ENCODE measurements at regions not wholly inside any gene's neighbourhood (a gene's known extent, or its start where the extent isn't known, plus 50 kb on each side); places are given as distances from the start of the nearest gene placed in this dataset.

GRCh38 chr13:38473305-38473704 lies 123.7 kb downstream of the UFM1 start:
- Histone ChIP-seq H3K36me3 (ENCODE audit: insufficient read depth) (no peaks in the 10 kb centered on the region), H3K4me1 (ENCODE audit: insufficient read depth) (no peaks in the 10 kb centered on the region), H3K4me3 (ENCODE audit: low read depth, low read length) (no peak overlapping the region), H3K27ac (ENCODE audit: low read depth) (no peak overlapping the region)
- no peak for DNase-seq (ENCODE audit: extremely low spot score)
- 95% methylated on average over 5 of the region's 5 CpGs for WGBS

DNA sequence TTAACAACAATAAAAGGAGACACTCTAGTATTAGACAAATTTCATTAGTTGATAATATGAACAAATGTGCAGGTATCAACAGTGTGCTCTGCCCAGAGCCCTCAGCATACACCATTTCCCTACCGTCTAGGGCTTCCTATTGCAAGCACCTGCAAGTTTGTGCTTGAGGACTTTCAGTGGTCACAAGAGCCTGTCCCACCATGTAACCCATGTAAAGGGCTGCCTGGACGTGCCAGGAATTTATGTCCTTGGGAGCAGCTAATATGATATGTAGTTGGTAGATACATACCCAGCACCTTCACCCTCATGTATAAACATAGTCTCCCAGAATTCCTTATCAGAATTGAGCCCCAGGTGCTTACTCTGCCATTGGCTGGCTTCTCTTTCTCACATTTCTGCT lies 128.0 kb downstream of the UFM1 start:
- 79% methylated on average over 2 of the region's 2 CpGs for WGBS
- Histone ChIP-seq H3K36me3 (ENCODE audit: insufficient read depth) (no peaks in the 10 kb centered on the region), H3K27ac (ENCODE audit: low read depth) (no peak overlapping the region), H3K4me3 (ENCODE audit: low read depth, low read length) (no peak overlapping the region), H3K4me1 (ENCODE audit: insufficient read depth) (no peaks in the 10 kb centered on the region)
- no peak for DNase-seq (ENCODE audit: extremely low spot score)

DNA sequence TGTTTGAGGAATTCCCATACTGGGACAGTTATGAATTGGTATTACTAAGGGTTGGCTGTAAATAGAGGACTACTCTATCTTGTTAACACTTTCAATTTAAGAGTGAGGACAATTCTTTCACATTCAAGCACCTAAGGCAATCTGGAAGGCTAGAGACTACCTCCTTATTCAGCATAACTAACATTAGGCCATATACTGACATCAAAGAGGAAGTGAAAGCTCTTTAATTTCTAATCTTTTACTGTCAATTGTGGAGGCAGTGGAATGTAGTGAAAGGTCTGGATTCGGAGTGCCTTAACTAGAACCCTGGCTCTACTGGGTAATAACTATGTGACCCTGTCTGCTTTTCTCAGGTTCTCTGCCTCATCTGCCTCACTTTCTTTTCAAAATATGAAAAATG lies 134.0 kb downstream of the UFM1 start:
- H3K4me1 ChIP-seq (ENCODE audit: insufficient read depth) = no peaks in the 10 kb centered on the region
- no peaks in the 10 kb centered on the region for H3K36me3 ChIP-seq (ENCODE audit: insufficient read depth)
- H3K27ac ChIP-seq (ENCODE audit: low read depth) = no peak overlapping the region
- no peak for DNase-seq (ENCODE audit: extremely low spot score)
- 51% methylated on average over 1 of the region's 1 CpG for WGBS
- H3K4me3 ChIP-seq (ENCODE audit: low read depth, low read length) = no peak overlapping the region

DNA sequence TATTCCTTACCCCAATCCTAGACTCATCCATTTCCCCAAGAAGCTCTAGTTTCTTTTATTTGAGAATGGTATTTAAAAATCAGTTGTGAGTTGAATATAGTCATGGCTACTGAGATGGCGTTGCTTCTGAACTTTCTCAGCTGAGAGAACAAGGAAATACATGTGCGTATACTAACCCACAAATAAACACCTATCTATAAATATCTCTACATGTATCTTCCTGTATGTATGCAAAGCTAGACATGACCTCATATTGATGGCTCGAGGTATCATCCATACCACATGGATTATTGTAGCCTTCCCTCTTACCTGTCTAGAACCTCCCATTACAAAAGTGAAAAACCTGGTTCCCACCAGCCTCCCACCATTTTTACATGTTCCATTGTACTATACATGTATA lies 141.0 kb downstream of the UFM1 start:
- H3K27ac ChIP-seq (ENCODE audit: low read depth) = no peak overlapping the region
- no peaks in the 10 kb centered on the region for H3K36me3 ChIP-seq (ENCODE audit: insufficient read depth)
- H3K4me3 ChIP-seq (ENCODE audit: low read depth, low read length) = no peak overlapping the region
- H3K4me1 ChIP-seq (ENCODE audit: insufficient read depth) = no peaks in the 10 kb centered on the region
- WGBS = 60% methylated on average over 3 of the region's 3 CpGs
- DNase-seq (ENCODE audit: extremely low spot score) = no peak

GRCh38 chr13:38494445-38494844 lies 144.8 kb downstream of the UFM1 start:
- Histone ChIP-seq H3K27ac (ENCODE audit: low read depth) (no peak overlapping the region), H3K4me1 (ENCODE audit: insufficient read depth) (no peaks in the 10 kb centered on the region), H3K36me3 (ENCODE audit: insufficient read depth) (no peaks in the 10 kb centered on the region), H3K4me3 (ENCODE audit: low read depth, low read length) (no peak overlapping the region)
- 37% methylated on average over 2 of the region's 2 CpGs for WGBS
- DNase-seq (ENCODE audit: extremely low spot score) = no peak

GRCh38 chr13:38496917-38497316 lies 147.3 kb downstream of the UFM1 start:
- DNase-seq (ENCODE audit: extremely low spot score) = no peak
- no peaks in the 10 kb centered on the region for H3K36me3 ChIP-seq (ENCODE audit: insufficient read depth)
- no peak overlapping the region for H3K27ac ChIP-seq (ENCODE audit: low read depth)
- 61% methylated on average over 2 of the region's 2 CpGs for WGBS
- no peak overlapping the region for H3K4me3 ChIP-seq (ENCODE audit: low read depth, low read length)
- no peaks in the 10 kb centered on the region for H3K4me1 ChIP-seq (ENCODE audit: insufficient read depth)

- WGBS = 95% methylated on average over 5 of the region's 5 CpGs
- Histone ChIP-seq H3K27ac (ENCODE audit: low read depth) (no peak overlapping the region), H3K4me3 (ENCODE audit: low read depth, low read length) (no peak overlapping the region), H3K4me1 (ENCODE audit: insufficient read depth) (no peaks in the 10 kb centered on the region), H3K36me3 (ENCODE audit: insufficient read depth) (no peaks in the 10 kb centered on the region)
- no peak for DNase-seq (ENCODE audit: extremely low spot score)
Observed at GRCh38 chr13:38498271-38498670, 148.6 kb downstream of the UFM1 start.

DNA sequence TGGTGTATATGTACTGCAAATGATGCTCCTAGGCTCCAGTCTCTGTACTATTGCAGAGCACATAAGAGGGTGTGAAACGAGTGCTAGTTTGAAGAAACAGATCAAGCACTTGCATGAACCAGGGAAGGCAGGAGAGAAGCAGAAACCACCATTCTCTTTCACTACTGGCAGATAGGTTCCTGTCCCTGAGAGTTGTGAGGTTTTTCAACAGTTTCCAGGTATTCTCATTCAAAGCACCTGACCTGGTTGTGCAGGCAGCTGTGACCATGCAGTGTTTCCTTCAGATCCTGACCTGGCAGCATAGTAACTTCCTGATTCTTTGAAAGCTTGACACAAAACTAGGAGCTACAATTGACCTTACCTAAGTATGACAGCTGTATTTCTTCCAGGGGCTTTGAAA lies 164.9 kb downstream of the UFM1 start:
- WGBS = 65% methylated on average over 1 of the region's 1 CpG
- Histone ChIP-seq H3K4me3 (ENCODE audit: low read depth, low read length) (no peak overlapping the region), H3K27ac (ENCODE audit: low read depth) (no peak overlapping the region), H3K36me3 (ENCODE audit: insufficient read depth) (no peaks in the 10 kb centered on the region), H3K4me1 (ENCODE audit: insufficient read depth) (no peaks in the 10 kb centered on the region)
- no peak for DNase-seq (ENCODE audit: extremely low spot score)

DNA sequence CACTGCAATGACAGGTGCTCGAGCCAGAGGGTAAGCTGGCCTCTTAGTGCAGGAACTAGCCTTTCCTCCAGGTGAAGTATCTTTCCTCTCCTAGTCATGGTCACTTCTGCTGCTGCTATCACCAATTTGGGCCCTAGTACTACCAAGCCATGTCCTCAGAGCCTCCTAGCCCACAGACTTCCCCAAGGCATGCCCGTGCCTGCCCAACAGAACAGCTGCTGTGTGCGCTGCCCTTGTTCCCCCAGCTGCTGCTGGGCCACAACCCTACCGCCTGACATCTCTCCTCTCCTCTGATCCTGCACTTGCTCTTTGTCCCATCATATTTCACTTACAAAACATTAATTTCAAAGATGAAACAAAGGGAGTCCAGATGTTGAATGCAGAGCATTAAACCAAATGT lies 168.5 kb upstream of the FREM2 start:
- H3K4me3 ChIP-seq (ENCODE audit: low read depth, low read length) = no peak overlapping the region
- no peaks in the 10 kb centered on the region for H3K36me3 ChIP-seq (ENCODE audit: insufficient read depth)
- DNase-seq (ENCODE audit: extremely low spot score) = no peak
- H3K4me1 ChIP-seq (ENCODE audit: insufficient read depth) = no peaks in the 10 kb centered on the region
- WGBS = 82% methylated on average over 4 of the region's 4 CpGs
- H3K27ac ChIP-seq (ENCODE audit: low read depth) = no peak overlapping the region

- no peak for DNase-seq (ENCODE audit: extremely low spot score)
- Histone ChIP-seq H3K27ac (ENCODE audit: low read depth) (no peak overlapping the region), H3K4me3 (ENCODE audit: low read depth, low read length) (no peak overlapping the region), H3K4me1 (ENCODE audit: insufficient read depth) (no peaks in the 10 kb centered on the region), H3K36me3 (ENCODE audit: insufficient read depth) (no peaks in the 10 kb centered on the region)
- 78% methylated on average over 6 of the region's 6 CpGs for WGBS
Observed at GRCh38 chr13:38519229-38519911, 167.5 kb upstream of the FREM2 start.

GRCh38 chr13:38520041-38520440 lies 166.8 kb upstream of the FREM2 start:
- no peak for DNase-seq (ENCODE audit: extremely low spot score)
- H3K27ac ChIP-seq (ENCODE audit: low read depth) = no peak overlapping the region
- 74% methylated on average over 5 of the region's 5 CpGs for WGBS
- H3K4me1 ChIP-seq (ENCODE audit: insufficient read depth) = no peaks in the 10 kb centered on the region
- no peak overlapping the region for H3K4me3 ChIP-seq (ENCODE audit: low read depth, low read length)
- no peaks in the 10 kb centered on the region for H3K36me3 ChIP-seq (ENCODE audit: insufficient read depth)

DNA sequence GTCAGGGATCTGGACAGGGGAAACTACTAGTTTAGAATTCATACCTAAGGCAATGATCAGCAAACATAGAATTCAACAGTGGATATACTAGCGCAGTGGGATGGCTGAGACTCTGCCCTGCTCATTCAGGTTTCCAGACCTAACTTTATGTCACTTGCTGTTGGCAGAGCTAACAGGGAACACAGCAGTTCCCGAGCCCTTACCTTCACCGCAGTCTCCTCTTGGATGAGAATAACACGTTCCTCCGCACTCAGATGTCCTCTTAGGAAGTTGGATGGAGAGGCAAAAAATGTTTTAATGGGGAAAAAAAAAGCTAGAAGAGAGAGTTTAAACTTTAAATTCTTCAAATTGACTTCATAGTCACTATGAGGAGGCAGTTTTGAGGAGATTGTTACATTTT lies 159.7 kb upstream of the FREM2 start:
- no peaks in the 10 kb centered on the region for H3K4me1 ChIP-seq (ENCODE audit: insufficient read depth)
- 76% methylated on average over 5 of the region's 5 CpGs for WGBS
- no peaks in the 10 kb centered on the region for H3K36me3 ChIP-seq (ENCODE audit: insufficient read depth)

DNA sequence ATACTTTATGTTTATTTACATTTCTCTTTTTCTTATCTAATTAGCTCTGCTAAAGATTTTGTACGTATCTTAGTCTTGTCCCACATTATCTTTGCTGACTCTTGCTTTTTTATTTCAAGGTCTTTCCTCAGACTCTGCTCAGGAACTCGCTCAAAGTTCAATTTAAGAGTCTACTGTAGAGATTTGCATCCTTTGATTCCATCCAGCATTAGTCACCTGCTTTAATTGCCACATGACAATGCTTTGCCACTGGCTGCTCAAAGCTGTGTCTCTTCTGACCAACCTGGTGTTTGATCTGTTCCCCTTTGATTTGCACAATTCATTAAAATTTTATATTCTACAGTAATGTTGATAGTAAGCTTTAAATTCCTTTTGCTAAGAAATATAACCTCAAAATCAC lies 157.9 kb upstream of the FREM2 start:
- Histone ChIP-seq H3K4me1 (ENCODE audit: insufficient read depth) (no peaks in the 10 kb centered on the region), H3K27ac (ENCODE audit: low read depth) (no peak overlapping the region), H3K36me3 (ENCODE audit: insufficient read depth) (no peaks in the 10 kb centered on the region), H3K4me3 (ENCODE audit: low read depth, low read length) (no peak overlapping the region)
- no peak for DNase-seq (ENCODE audit: extremely low spot score)
- WGBS = 73% methylated on average over 2 of the region's 2 CpGs

More for the DNA sequence above, 159.7 kb upstream of the FREM2 start:
- H3K27ac ChIP-seq (ENCODE audit: low read depth) = no peak overlapping the region
- DNase-seq (ENCODE audit: extremely low spot score) = no peak
- no peak overlapping the region for H3K4me3 ChIP-seq (ENCODE audit: low read depth, low read length)

DNA sequence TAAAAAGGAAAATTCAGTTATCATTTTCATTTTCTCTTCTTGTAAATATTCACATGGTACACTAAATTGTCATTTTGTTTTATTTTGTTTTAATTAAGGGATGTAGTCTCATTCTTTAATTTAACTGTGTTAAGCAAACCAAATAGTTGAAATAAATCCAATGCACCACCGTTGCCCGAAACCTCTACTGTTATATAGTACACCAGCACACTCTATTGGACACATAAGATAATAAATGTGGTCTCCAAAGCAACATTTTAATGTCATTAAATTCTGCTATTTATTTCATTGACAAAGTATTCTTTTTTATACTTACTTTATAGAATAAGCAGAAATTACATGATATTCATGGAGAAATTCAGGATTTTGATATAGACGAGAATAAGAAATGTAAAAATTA lies 156.4 kb upstream of the FREM2 start:
- Histone ChIP-seq H3K4me1 (ENCODE audit: insufficient read depth) (no peaks in the 10 kb centered on the region), H3K36me3 (ENCODE audit: insufficient read depth) (no peaks in the 10 kb centered on the region), H3K27ac (ENCODE audit: low read depth) (no peak overlapping the region), H3K4me3 (ENCODE audit: low read depth, low read length) (no peak overlapping the region)
- no peak for DNase-seq (ENCODE audit: extremely low spot score)
- 39% methylated on average over 3 of the region's 3 CpGs for WGBS

GRCh38 chr13:38535261-38535660 lies 151.6 kb upstream of the FREM2 start:
- DNase-seq (ENCODE audit: extremely low spot score) = no peak
- WGBS = 89% methylated on average over 7 of the region's 7 CpGs
- Histone ChIP-seq H3K4me1 (ENCODE audit: insufficient read depth) (no peaks in the 10 kb centered on the region), H3K36me3 (ENCODE audit: insufficient read depth) (no peaks in the 10 kb centered on the region), H3K27ac (ENCODE audit: low read depth) (no peak overlapping the region), H3K4me3 (ENCODE audit: low read depth, low read length) (no peak overlapping the region)

Measured in urinary bladder (tissue), 3 donors.